ENCODE measurements at regions not wholly inside any gene's neighbourhood (a gene's known extent, or its start where the extent isn't known, plus 50 kb on each side); places are given as distances from the start of the nearest gene placed in this dataset.
A peak's percentile ranks its signal among the peaks of the same experiment; 100 is the strongest.

- Histone ChIP-seq H3K27ac (ENCODE audit: extremely low read depth, low read depth, low read length) (no peak overlapping the region), H4K20me1 (replicated peaks; ENCODE audit: control insufficient read depth, insufficient read depth, low read length) (no peaks in the 10 kb centered on the region), H2AFZ (ENCODE audit: low read depth, low read length) (no peak overlapping the region), H3K9me1 (ENCODE audit: control insufficient read depth, insufficient read depth, low read length) (no peaks in the 10 kb centered on the region), H3K9ac (ENCODE audit: insufficient read depth in 1 of 2, low read depth in 2 of 2, low read length in 2 of 2) (peak overlapping the region in 1 of 2 experiments; percentile 42; a peak in 1 of 4 replicates), H3K4me3 (no peak overlapping the region), H3K36me3 (ENCODE audit: control insufficient read depth, insufficient read depth, low read length) (no peaks in the 10 kb centered on the region), H3K4me1 (replicated peaks in 1 of 2; ENCODE audit: control insufficient read depth in 2 of 2, insufficient read depth in 2 of 2, low read length in 2 of 2) (peaks cover 3 to 5% of the 10 kb centered on the region in 2 experiments; a peak in 3 of 5 replicates), H3K79me2 (ENCODE audit: control insufficient read depth, insufficient read depth, low read length) (no peaks in the 10 kb centered on the region), H3K27me3 (ENCODE audit: control insufficient read depth in 2 of 2, insufficient read depth in 2 of 2, low read length in 2 of 2) (peaks cover 0 to 6% of the 10 kb centered on the region in 2 experiments; a peak in 1 of 5 replicates), H3K4me2 (ENCODE audit: insufficient read depth, low read length) (no peak overlapping the region), H3K9me3 (replicated peaks; ENCODE audit: control insufficient read depth, insufficient read depth, low read depth, low read length) (no peaks in the 10 kb centered on the region)
- POLR2A ChIA-PET, result interaction anchor here (1.6 kb wide), 1 partner anchor 15 kb away, joined by 3 read pairs; no protein-coding TSS in a partner anchor
- ATAC-seq (no peak), FAIRE-seq (no peak), DNase-seq (ENCODE audit: extremely low read depth in 1 of 4, low spot score in 3 of 4) (no peak)
- no TSS peak for BruUV-seq (replicated peaks)
- intact Hi-C loops (cut with micrococcal nuclease), result no loop called here
- WGBS (ENCODE audit: insufficient coverage, low coverage, missing lambda C conversion rate), result 37% methylated on average over 10 of the region's 10 CpGs
- TF ChIP-seq NEUROD1 (IDR thresholded peaks at IDR 0.05; ENCODE audit: borderline replicate concordance, low read depth, low read length, partially characterized antibody) (no peak), HEY1 (CRISPR knock-in tag; IDR thresholded peaks at IDR 0.05; ENCODE audit: borderline replicate concordance) (no peak), RBM39 (optimal IDR thresholded peaks at IDR 0.05; ENCODE audit: low read depth, low read length) (no peak), MEIS2 (IDR thresholded peaks at IDR 0.05; ENCODE audit: partially characterized antibody) (no peak), HOXB6 (CRISPR knock-in tag; IDR thresholded peaks at IDR 0.05; ENCODE audit: borderline replicate concordance) (no peak), HNRNPH1 (optimal IDR thresholded peaks at IDR 0.05; ENCODE audit: low read depth, low read length) (no peak), ZBTB26 (CRISPR knock-in tag; IDR thresholded peaks at IDR 0.05) (no peak), SRSF3 (IDR thresholded peaks at IDR 0.05; ENCODE audit: insufficient read depth, low read length) (no peak), SMAD4 (CRISPR knock-in tag; conservative IDR thresholded peaks at IDR 0.05) (no peak), PHB (CRISPR knock-in tag; IDR thresholded peaks at IDR 0.05) (no peak)
- CTCF ChIA-PET (ENCODE audit: low intra/inter-chr PET ratio), result no interaction called here
- in situ Hi-C loops (cut with MboI), result no loop called here
Observed at GRCh38 chr15:66959066-66959465, 106.3 kb upstream of the SMAD3 start.
